GM19468 (cell line): ENCODE measurements at regions not wholly inside any gene's neighbourhood (a gene's known extent, or its start where the extent isn't known, plus 50 kb on each side); places are given as distances from the start of the nearest gene placed in this dataset.

Source experiments
- ATAC-seq: cut with Tn5 transposase; IDR thresholded peaks from one replicate; pipeline ENCODE4 v1.9.1; 2021; ENCODE audit warnings: mild to moderate bottlenecking, moderate library complexity, moderate number of reproducible peaks; ENCODE audit not compliant: unreplicated experiment; ENCODE audit errors: extremely low read depth

DNA sequence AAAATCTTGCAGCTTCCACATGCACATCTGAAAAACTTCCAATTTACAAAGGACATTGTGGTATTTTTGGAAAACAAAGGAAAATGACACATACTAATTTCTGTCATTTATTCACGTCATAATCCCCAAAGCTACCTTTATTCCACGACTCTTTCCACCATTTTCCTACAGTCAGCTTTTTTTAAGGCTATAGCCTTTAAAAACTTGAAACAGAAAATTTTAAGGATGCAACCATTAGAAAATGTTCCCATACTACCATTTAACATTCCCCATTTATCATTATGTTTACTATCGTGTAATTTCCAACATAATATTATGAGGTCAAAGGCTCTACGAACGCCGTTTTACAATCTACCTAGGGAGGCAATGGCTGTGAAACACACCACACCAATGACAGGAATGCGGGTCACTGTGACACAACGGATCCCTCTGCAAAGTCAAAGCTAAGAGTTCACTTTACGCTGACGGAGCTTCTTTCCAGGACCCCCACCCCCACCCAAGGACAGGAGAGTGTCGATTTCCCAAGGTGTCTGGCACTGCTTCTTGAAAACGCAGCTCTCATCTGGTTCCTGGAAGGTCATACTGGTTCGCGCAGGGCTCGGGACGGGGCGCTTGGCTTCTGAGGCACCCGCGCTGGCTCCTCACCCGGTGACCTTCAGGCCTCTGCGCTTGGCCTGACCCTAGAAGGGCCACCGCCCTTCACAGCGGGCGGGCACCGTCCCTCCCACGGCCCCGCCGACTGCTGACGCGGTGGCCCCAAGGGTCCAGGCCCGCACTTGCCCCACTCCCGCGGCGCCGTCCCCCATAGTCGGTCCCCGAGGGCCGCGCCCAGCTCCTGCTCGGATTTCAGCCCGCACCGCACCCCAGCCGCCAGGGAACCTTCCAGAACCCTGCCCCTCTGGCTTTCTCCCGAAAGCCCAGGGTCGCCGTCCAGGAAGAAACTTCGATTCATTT, 50.5 kb upstream of the ATF3 start:
- ATAC-seq = no peak

DNA sequence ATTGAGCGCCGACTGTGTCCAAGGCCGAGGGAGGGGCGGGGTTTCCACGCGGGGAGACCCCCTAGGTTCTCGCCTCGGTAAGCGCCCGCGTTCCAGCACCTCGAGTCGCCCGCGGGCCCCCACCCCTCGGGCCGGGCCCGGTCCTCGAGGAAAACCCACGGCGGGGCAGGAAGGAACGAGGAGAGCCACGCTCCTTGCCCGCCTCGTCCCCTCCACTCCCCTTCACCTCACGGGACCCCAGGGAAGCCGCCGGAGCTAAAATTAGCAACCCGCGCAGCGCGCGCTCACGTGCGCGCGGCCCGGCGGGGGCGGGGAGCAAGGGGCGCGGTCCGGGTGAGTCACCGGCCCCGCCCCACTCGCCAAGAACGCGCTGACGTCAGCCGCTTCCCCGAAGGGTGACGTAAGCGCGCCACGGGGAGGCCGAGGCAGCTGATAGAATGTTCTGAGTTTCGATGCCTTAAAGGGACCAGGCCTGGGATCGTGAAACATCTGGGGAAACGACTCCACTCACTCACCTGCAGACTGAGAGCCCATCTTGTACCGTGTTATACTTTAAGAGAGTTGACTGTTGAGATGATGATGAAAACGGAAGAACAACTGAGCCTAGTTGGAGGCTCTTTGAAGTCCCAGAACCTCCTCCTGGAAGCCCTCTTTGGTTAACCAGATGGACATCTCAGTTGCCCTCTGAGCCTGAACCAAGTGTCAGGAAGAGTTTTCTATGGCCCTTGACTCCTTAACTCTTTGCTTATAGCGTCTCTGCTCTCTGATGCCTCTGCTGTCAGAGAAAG, 49.7 kb upstream of the ATF3 start:
- peak; percentile 69 for ATAC-seq
